Right renal pelvis (tissue), 4 donors: ENCODE measurements at regions not wholly inside any gene's neighbourhood (a gene's known extent, or its start where the extent isn't known, plus 50 kb on each side); places are given as distances from the start of the nearest gene placed in this dataset.
"Not testable (repeated sequence)": the region's sequence is repeated elsewhere in the genome, so short reads cannot be mapped to it uniquely, and the experiment has no call there.

Experiments used
- DNase-seq, 4 donors: peaks; one replicate each; pipeline ENCODE4 v3.0.0-alpha.2; 2013; ENCODE audit warnings: low read depth in 4 of 4, low spot score in 3 of 4, missing footprints in 1 of 4

DNA sequence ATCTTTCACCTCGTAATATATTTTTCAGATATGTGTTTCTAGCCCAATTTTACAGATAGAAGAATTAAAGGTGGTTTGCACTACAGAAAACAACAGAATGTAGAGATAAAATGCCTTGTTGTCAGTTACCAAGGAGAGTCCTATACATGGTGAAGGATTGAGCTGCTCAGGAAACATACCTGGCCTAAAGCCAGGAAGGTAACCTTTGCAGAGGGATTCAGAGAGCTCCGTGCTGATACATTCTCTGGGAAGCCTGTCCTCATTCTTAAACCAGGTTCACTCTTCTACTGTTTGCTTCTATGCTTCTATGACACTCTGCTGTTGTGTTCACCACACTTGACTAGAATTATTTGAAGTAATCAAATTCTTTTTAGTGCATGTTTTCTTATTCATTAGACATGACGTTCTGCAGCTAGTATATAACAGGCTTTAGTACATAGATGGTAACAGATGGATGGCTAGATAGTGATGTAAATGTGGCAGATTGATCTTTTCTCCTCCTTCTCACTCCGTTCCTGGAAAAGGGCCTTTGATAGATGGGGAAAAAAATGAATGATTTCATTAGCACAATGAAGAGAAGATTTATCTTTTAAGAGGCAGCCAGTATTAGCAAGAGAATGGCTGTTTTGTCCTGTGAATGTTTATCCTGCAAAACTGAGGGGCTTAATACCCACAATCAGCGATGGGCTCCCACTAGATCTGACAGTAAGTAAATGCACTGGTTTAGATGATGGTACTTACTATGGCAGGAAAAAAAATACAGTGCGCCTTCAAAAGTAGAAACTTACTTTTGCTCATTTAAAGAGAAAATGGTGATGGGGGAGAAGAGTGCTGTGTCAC lies 589.6 kb upstream of the FAM98A start:
- no peak for DNase-seq

GRCh38 chr2:34179511-34179910 lies 580.4 kb upstream of the FAM98A start:
- peak in 1 of 4 donors; percentile 9 for DNase-seq

DNA sequence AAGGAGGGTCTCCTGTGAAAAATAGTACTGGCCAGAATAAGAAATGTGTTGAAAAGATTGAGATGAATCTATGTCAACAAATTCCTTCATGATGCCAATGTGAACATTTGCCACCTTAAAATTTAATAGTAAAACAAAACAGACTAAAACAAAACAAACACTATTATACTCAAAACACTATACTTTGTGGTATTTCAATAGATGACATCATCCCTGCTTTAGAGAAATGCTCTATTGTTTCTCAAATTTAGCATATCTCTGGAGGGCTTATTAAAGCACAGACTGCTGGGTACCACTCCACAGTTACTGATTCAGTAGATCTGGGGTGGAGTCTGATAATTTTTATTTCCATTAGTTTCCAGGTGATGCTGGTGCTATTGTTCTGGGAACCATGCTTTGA lies 579.4 kb upstream of the FAM98A start:
- DNase-seq: no peak

- DNase-seq: no peak
Observed at GRCh38 chr2:34176693-34177092, 577.6 kb upstream of the FAM98A start.

DNA sequence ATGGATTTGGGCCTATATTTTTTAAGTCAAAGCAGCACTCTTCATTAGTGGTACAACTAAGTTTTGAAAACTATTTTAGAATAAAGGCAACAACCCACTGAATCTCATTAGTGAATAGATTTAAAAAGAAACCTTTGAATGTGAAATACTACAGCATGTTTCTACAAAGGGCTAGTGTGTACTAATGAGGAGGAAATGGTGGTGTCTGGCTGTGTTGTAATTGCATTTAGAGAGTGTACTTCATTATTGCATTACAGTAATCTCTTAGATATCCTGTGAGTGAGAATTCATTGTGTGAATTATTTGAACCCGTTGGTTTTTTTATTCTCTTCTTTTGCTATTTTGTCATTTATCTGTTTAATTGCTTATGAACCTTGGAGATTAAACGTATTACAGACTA lies 575.4 kb upstream of the FAM98A start:
- no peak for DNase-seq

DNA sequence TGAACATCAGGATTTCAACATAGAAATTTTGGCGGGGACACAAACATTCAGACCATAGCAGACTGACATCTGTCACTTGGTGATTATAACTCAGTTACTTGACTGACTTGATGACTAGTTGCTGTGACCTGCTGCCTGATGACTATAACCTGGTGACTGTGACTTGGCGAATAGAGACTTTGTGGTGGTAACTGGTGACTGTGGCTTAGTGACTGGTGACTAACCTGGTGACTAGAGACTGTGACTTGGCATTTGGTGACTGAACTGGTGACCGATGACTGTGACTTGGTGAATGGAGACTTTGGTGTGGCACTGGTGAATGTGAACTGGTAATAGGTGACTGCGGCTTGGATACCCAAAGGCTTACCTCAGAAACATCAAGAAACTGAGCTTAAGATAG lies 563.1 kb upstream of the FAM98A start:
- DNase-seq: no peak

DNA sequence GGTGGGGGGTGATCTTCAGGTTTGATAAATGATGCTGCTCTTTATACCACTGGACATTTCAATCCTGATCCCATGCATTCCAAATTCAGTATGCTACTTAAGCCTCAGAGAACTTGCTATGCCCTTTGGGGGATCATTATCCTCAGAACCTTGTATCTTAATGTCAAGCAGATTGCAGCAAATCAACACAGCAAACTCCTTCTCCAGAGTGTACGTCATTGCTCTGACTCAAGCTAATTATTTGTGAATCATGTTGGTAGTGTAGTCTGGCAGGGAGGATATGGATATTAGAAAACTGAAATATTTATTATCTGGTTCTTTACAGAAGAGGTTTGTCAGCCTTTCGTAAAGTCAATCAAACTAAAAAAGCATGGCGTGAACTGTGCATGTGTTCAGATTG lies 562.5 kb upstream of the FAM98A start:
- no peak for DNase-seq

GRCh38 chr2:34159901-34160300 lies 560.8 kb upstream of the FAM98A start:
- no peak for DNase-seq

DNA sequence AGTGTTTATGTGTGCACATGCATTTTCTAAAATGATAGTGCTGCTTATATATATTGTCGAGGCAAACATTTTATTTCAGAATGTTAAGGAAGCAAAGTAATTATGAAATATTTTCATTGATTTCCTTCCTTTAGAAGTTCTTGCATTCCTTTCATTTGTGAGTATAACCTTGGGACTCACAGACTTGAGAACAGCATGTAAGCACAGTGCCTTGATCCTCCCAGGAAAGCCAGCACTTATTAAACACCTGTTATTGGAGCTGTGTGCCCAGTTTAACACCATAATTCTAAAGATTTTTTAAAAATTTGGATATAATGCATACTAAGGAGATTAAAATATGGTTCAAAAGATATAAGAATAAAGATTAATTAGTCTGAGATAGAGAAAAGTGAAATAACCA lies 554.4 kb upstream of the FAM98A start:
- no peak for DNase-seq

DNA sequence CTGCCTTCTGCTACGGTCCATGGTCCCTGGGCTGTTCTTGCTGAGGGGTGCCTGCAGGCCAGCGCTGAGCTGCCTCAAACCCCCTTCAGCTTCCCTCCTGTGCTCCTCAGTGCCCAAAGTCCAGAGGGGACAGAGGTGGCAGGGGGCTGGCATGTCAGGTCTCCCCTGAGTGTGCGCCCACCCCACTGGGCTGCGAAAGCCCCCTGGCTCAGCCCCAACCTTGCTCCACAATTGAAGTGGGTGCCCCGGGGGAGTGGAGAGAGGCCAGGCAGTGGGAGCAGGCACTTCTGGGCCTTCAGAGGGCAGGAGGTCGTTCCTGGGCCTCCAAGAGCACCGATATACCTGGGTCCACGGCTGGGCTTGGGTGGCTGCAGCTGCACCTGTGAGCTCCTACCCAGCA lies 548.7 kb upstream of the FAM98A start:
- no peak for DNase-seq

GRCh38 chr2:34143149-34143548 lies 544.0 kb upstream of the FAM98A start:
- no peak for DNase-seq

DNA sequence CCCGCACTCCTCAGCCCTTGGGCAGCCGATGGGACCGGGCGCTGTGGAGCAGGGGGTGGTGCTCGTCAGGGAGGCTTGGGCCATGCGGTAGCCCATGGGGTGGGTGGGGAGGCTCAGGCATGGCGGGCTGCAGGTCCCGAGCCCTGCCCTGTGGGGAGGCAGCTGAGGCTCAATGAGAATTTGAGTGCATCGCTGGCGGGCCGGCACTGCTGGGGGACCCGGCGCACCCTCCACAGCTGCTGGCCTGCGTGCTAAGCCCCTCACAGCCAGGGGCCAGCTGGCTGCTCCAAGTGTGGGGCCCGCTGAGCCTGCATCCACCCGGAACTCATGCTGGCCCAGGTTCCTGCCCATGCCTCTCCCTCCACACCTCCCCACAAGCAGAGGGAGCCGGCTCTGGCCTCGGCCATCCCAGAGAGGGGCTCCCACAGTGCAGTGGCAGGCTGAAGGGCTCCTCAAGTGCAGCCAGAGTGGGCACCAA lies 543.5 kb upstream of the FAM98A start:
- not testable (repeated sequence) for DNase-seq

- not testable (repeated sequence) for DNase-seq
Observed at GRCh38 chr2:34133065-34133464, 534.0 kb upstream of the FAM98A start.

GRCh38 chr2:34126279-34126678 lies 527.2 kb upstream of the FAM98A start:
- DNase-seq: no peak

DNA sequence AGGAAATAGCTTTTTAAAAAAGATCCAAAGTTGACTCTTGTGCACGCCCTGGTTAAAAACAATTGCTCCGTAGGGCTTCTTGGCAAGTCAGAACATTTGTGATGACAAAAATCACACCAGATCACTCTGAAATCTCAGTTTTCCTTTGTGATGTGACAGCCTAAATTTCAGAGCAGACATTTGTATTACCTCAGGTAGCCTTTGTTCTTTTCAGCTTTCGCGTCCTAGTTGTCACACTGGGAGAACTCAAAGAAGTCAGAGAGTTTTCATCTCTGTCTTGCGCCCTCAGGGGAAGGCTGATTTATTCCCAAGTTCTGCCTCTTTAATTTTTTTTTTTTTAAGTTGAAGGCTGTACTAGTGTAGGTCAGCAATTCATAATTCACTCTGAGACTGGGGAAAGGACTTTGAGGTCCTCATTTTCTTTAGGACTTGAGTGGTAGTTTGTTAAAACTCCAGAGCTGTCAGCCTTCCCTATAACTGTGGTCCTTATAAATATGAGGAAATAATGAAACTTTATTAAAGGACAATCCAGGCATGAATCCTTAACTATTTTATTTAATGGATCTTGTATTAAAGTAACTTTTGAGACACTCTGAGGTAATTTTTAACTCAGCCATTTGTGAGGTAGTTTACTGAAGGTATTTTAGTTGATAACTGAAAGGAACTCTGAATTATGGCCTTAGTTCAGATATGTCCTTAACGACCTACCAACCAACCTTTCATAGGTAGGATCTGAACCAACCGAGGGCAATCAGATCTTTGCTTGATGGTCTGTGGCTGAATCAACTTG lies 525.1 kb upstream of the FAM98A start:
- DNase-seq: peak in 1 of 4 donors; percentile 12

DNA sequence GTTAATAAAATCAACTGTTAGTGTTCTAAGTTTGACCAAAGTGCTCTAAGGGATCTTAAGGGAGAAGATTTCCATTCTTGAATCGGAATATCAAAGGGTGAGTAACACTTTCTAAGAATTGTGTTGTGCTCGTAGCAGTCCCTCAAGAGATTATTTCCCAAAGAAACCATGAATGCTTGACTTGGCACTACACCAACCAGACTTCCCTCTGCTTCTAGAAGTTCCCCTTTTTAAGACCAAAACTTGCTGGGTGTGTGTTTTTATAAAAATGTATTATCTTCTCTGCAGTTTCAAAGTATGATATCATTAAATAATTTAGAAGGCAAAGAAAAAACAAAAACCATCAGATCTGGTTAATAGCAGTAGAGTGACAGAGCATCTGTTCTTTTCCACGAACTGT lies 522.0 kb upstream of the FAM98A start:
- DNase-seq: no peak

GRCh38 chr2:34115076-34115475 lies 516.0 kb upstream of the FAM98A start:
- no peak for DNase-seq

DNA sequence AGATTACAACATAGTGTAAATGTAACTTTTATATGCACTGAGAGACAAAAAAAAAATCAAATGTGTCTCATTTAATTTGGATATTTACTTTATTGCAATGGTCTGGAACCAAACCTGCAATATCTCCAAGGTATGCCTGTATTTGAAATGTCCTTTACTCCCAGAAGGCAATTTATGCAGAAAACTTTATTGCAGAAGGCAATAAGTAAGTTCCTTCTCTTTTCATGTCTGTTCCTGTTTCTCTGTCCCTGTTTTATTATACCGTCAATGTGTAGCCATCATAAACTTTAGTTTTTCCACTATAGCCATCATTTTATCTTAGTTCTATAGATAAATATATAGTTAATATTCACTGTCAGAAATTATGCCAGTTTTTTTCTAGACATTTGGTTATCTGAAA lies 513.1 kb upstream of the FAM98A start:
- no peak for DNase-seq

- no peak for DNase-seq
Observed at GRCh38 chr2:34110392-34110791, 511.3 kb upstream of the FAM98A start.

DNA sequence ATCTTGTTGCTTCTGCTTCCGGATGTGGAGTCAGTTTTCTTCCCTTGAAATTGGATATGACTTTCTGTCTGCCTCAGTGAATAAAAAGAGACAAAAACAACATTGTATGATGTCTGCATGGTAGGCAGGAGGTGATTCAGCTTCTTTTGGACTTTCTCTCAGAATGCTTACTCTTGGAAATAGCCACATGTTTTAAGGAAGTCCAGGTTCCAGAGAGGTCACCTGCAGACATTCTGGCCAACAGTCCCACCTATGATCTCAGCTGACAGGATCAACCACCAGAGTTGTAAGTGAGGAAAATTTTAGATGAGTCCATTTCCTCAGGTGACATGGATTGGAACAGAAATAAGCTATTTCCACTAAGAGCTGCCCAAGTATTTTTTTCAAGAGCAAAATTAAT lies 508.7 kb upstream of the FAM98A start:
- no peak for DNase-seq

DNA sequence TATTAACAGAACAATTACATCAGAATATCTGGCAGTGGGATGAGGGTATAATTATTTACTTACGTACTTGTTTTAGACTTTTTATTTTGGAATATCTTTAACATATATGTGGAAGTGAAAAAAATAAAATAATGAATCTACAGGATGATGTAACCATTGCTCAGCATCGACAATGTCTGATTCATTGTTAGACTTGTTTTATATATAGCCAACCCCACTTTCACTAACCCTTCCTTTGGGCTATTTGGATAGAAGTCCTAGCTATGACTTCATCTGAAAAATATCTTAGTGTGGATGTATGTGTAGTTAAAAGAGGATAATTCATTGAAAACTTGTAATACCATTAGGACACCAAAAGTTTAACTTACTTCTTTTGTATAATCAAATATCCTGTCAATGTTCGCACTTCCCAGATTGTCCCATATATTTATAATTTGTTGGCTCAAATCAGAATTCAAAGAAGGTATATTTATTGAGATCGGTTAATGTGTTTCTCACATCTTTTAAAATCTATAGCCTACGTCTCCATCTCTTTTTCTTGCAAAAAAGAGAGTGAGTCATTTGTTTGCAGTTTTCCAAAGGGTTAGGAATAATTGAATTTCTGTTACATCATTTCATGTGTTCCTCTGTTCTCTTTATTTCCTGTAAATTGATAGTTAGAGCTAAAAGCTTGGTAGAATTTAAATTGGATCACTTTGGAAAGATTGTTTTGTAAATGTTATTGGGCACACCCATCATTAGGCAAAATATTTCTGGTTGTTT lies 506.1 kb upstream of the FAM98A start:
- no peak for DNase-seq
